GM18519 (cell line): ENCODE measurements at regions not wholly inside any gene's neighbourhood (a gene's known extent, or its start where the extent isn't known, plus 50 kb on each side); places are given as distances from the start of the nearest gene placed in this dataset.

Experiments used
- ATAC-seq: cut with Tn5 transposase; IDR thresholded peaks from one replicate; pipeline ENCODE4 v1.9.1; 2021; ENCODE audit warnings: mild to moderate bottlenecking, moderate library complexity; ENCODE audit not compliant: unreplicated experiment, low FRiP score

DNA sequence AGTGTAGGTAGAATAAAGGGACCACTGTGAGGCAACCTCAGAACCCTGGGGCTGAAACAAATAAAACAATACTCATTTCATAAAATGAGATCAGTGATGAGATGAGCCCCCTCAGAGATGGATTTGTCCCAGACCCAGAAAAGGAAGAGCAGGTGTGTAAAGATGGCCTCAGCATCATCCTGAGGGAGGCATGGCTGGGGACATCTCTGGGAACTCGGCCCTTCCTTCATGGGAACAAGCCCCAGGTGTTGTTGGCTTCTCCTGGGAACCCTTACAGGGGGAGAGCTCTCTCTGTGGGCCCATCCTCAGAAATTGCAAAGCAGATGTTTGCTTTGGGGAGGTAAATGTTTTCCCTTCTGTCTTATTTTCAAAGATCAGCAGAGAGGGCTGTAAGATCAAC lies 133.2 kb upstream of the USP24 start:
- no peak for ATAC-seq

DNA sequence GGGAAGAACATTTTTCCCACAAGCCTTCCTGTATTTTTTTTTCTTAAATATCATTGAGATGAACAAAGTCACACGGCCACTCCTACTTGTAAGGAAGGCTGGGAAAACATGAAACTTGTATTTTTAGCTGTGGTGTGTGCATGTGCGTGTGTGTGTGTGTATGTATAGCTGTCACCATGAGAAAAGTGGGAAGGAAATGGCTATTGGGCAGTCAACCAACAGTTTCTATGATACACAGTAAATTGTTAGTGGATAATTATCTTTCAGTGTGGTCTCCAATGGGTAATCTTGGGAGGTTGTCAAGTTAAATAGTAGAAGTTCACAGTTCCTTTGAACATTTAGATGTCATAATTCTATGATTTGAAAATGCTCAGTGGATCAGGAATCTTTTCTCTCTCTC lies 132.7 kb upstream of the USP24 start:
- ATAC-seq = no peak

DNA sequence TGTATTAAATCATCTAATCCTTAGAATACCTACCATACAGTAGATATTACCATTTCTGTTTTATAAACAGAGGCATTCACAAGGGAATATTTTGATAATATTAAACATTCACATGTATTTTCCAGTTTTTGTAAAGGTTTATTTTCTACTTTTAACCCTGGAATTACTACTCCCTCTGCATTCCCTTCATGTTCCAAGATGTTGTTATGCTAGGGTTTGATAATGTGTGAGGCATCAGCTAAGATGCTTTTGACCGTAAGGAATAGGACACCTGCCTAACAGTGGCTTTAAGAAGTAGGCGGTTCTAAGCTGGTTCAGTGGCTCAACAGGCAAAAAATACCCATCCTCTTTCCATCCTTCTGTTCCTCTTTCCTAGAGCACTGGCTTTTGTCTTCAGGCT lies 131.9 kb upstream of the USP24 start:
- ATAC-seq = no peak

DNA sequence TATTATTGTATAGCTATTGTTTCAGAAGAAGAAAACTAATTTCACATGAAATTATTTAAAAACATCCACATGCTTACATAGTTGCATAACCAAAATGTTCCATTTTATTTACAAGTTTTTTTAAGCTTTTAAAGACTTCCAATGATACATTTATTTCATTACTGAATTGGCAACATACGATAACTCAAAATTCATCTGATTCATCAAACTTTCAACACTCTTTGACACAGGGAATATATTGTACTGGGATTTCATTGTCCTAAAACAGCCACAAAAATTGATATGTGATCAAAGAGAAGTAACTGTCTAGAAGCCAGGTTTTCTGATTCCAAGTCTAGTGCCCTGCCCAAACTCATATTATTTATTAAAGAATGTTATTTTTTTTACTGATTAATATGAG lies 131.4 kb upstream of the USP24 start:
- no peak for ATAC-seq

DNA sequence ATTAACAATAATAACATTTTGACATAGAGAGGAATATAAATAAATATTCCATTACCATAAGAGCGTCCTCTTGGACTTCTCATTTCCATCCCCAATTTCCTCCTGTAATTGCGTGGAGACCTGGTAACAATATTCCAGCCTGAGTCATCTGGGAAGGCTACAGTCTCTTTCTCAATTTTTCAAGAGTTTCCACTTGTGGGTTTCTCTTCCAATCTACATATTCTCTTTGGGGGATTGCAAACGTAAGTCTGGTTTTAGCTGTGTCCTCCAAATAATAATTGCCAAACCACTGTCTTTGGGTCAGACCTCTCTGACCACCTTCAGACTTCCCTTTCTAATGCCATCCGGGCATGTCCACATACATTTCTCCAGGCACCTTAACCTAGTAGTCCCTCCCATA lies 124.5 kb upstream of the USP24 start:
- no peak for ATAC-seq

DNA sequence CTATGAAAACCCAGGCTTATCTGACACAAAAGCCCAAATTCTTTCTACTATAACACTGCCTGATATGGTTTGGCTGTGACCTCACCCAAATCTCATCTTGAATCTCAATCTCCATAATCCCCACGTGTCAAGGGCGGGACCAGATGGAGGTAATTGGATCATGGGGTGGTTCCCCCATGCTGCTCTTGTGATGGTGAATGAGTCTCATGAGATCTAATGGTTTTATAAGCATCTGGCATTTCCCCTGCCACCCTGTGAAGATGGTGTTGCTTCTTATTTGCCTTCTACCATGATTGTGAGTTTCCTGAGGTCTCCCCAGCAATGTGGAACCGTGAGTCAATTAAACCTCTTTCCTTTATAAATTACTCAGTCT lies 123.3 kb upstream of the USP24 start:
- ATAC-seq = no peak

DNA sequence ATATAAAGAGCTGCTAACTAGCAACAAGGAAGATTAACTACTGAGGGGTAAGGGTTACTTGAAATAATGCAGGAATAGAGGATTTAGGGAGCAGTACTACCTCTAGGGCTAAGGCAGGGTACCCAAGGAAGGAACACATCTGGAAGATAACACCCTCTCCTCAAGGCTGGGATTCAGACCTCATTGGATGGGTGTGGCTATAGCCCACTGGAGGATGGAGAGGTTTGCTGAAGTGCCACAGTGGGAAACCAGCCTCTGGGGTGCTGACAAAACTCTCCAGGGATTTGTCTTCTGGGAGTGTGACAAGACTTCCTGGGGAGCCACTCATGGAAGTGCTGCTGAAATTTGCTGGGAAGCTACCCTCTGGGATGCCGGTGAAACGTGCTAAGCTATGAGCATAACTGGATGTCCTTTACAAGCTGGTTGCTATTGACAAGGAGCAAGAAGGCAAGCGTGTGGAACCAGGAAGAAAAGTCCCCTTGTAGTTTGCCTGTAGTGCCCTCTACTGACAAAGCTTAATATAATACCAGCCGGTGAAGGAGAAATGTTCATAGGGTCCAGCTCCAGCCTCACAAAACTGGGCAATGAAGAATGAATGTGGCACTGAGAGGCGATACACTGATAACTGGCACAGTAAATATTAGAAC lies 122.8 kb upstream of the USP24 start:
- peak; percentile 73 for ATAC-seq

DNA sequence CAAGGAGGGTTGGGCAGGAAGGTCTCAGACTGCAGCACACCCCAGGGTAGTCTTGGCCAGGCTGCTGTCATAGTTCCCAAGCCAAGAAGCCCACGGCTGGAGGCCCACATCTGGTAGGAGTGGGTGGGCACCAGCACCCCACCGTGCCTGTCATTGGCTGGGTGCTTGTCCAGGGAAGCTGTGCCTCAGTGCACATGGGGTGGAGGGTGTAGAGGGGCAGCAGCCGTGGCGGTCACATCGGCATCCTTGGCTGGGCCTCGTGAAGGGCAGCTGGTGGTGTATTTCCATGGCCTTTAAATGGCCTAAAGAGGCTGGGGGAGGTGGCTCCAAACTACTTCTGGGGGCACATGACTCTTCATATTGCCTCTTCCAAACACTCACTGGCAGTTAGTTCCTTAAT lies 119.6 kb upstream of the USP24 start:
- no peak for ATAC-seq

DNA sequence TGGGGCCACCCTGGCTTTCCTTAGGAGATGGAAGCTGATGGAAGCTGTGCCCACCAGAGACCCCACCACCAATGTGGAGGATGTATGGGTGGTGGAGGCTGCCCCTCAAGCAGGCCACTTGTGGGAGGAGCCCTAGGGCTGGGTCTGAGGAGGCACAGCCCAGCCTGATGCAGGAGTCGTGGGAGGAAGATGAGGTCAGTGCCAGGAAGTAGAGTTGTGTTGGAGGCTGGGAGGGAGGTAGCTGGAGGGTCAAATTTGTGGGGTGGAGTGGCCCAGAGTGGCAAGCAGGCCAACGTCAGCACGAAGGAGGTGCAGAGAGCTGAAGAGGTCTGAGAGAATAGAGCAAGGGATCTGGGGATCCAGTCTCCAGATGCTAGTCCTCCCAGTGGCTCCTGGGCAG lies 119.0 kb upstream of the USP24 start:
- no peak for ATAC-seq

DNA sequence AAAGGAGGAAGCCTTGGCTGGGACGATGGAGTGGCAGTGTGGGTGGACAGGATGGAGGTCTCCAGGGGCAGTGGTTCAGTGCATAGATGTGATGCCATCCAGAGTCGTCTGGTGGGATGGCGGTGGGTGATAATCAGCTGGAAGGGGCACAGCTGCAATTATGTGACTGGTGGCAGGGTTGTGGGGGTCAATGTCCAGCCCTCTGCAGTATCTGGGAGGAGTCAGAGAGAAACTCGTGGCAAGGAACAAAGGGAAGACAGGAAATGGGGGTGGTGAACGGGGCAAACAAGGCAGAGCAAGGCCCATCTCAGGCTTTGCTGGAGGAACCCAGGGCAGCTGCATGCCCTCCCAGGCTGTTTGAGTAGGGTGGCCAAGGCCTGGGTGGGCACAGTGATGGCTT lies 118.3 kb upstream of the USP24 start:
- ATAC-seq = no peak

DNA sequence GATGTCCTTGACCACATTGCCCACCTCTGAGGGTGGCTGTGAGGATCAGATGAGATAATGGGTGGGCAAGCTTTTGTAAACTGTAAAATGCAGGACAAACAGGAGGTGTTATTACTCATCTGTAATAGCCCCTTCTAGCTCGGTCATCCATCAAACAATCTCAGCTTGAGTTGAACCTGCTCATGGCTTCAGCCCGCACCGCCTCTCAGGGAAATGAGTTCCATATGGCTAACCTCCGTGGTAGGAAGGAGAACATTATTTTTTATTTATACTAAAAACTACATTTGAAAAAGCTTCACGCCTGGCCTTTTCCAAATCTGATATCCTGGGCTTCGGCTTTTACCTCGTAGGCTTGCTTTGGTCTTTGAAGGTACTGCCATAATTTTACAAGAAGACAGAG lies 116.2 kb upstream of the USP24 start:
- no peak for ATAC-seq

DNA sequence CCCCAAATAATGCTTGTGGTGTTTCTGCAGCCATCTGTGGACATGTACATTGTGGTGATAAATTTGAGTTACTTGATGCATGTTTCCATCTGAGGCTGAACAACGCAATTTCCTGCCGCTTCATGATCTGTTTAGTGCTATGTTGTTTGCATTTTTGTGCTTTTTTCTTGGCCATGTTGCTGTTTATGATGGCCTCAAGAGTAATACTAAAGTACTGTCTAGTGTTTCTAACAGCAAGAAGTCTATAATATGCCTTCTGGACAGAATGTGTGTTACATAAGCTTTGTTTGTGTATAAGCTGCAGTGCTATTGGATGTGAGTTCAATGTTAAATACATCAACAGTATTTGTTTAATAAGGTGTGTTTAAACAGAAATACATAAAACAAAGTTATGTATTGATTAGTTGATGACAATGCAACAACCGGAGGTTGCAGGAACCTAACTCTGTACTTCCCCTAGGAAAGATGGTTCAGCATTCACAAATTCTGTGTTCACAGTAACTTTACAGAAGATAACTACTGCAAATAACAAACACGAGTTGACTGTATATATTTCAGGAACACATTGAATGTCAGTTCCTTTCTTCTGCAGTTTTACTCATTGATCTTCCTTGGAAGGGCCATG lies 114.8 kb upstream of the USP24 start:
- ATAC-seq = no peak

DNA sequence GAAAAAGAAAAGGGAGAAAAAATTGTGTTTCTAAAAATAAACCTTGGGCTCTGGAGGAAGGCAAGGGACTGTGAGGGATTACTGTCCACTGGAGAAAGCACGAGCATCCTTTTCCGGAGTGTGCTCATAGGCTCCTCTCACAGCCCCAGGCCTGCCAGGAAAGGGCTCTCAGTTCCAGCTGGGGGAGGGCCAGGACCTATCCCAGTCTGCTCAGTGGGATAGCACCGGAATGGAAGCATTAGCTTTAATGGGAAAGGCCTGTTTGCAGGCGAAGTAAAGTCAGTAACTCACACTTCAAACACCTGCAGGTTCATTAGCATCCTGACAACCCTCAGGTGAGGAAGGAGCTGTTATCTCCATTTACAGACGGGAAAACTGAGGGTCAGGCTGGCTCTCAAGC lies 113.9 kb upstream of the USP24 start:
- ATAC-seq = no peak

DNA sequence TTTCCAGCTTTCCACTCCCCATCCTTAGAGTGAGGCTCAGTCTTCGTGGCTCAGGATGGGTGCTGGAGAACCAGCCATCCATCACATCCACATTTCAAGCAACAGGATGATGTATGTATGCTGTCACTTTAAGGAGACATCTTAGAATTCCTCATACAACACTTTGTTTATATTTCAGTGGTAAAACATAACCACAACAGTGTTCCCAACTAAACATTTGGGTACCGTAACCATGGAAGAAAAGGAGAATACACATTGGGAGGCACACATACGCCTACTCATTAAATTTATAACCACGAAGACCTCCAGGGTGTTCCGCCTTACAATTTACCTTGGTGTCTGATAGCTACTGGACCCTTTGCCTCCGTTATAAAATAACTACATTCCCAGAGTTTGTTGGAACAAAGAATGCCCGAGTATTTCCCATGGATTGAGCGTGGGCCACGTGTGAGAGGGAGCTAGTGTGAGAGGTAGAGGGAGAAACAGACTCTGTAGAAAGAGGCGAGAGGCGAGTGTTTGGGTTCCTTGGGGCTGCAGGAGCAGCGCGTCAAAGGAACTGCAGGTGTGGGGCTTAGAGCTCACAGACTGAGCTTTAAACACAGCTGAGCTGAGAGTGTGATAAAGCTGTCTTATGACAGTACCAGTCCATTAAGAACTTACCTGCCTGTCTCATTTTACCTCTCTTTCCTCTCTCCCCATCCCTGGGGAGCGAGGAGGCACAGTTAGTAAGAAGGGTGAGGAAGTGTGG lies 111.5 kb upstream of the USP24 start:
- ATAC-seq = no peak

DNA sequence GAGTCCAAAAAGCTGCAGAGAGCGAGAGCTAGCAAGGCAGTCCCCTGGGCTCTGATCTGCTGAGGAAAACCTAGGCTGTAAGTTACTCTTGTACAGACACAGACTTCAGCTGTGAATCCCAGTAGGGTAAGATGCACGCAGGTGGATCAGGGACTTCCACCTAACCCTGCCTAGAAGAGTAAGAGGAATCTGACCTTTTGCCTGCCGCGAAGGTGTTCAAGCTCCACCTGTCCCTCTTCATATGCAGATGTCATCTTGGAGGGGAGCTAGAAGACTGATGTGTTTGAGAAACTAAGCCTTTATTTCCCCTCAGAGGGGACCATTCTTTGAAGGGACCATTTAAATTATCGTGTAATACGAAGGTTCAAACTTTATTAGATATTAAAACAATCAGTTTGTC lies 108.6 kb upstream of the USP24 start:
- ATAC-seq = no peak

DNA sequence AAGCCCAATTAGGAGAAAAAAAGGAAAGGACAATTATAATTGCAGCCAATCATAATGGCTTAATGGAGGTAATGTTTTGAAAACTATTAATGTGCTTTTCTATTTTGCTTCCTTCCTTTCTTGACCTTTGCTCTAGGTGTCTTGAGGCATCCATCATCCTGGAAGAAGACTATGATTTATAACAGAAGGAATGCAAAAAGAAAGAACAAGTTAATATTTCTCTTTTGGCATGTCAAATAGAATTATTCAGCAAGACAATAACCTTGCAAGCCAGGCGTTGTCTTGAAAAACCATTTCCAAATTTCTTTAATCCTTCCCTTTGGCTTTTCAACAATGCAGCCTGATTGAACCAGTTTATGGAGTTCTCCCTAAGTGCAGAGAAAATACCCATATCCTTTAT lies 107.7 kb upstream of the USP24 start:
- no peak for ATAC-seq

DNA sequence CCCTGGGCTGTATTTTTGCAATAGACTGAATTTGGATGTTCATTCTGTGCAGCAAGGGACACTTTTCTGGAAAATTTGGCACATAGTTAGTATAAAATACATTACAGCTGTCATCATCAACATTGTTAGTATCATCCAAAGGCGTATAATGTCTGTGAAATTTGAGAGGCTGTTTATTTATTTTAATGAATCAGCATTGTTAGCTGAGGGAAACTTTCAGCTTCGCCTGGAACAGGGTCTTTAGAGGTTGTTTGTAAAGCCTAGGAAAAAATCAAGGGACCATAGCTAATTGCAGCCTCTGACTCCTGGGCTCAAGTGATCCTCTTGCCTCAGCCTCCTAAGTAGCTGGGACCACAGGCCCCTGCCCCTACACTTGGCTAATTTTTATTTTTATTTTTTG lies 106.8 kb upstream of the USP24 start:
- no peak for ATAC-seq

DNA sequence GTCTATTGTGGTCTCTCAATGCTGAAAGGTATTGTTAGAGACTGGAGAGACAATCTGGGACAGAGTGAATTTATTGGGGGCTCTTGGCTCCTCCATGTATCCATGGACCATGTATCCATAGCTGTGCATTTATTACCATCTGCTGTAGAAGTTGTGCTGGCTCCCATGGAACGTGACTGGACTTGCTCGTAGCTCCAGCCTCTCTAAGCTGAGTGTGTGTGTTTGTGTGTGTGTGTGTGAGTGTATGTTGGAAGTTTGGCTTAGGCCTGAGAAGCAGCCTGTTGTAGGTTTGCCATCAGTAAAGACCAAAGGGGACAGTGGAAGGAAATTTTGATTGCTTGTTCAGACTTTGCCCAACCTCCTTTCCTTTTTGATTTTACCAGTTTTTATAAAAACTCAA lies 105.7 kb upstream of the USP24 start:
- no peak for ATAC-seq

DNA sequence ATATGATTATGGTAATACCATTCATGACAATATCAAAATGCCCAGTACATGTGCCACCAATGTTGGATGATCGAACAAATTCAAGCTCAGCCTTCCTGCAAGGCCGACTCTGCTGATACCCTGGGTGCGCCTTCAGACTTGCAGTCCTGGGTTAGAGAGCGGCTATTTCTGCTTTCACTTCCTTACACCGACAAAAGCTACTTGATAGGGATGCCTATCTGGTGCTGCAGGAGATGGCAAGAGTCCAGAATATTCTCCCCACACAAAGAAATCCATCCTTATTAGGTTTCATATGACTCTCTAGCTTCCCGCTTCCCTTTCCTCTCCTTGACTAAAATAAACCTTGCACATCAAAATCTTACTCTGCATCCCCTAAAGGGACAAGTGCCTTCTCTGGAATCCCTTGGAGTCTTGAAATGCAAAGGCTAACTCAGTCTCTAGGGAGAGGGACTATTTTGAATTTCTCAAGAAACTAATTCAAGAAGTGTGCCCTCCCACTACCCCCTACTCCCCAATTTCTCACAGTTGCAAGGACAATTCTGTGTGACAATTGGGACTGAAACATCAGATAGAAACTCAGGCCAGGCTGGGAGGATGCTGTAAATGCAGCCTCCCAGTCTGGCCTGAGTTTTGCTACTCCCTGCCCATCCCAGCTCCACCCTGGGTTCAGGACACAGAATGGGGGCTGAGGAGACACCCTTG lies 103.1 kb upstream of the USP24 start:
- ATAC-seq = no peak

DNA sequence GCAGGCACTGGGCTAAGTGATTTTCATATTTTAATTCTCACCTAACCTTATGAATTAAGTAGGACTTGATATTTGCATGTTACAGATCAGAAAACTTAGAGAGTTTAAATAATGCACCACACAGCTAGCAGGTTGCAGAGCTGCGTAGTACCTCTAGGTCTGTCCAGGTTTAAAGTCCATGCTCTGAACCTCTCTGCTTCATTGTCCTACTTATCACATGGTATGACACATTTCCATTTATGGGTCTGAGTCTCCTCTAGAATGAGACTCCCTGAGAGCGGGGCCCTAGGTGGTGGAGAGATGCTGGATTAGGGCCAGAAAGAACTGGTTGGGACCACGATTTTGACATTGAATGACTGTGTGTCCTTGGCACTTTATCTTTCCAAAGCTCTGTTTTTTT lies 102.5 kb upstream of the USP24 start:
- no peak for ATAC-seq

DNA sequence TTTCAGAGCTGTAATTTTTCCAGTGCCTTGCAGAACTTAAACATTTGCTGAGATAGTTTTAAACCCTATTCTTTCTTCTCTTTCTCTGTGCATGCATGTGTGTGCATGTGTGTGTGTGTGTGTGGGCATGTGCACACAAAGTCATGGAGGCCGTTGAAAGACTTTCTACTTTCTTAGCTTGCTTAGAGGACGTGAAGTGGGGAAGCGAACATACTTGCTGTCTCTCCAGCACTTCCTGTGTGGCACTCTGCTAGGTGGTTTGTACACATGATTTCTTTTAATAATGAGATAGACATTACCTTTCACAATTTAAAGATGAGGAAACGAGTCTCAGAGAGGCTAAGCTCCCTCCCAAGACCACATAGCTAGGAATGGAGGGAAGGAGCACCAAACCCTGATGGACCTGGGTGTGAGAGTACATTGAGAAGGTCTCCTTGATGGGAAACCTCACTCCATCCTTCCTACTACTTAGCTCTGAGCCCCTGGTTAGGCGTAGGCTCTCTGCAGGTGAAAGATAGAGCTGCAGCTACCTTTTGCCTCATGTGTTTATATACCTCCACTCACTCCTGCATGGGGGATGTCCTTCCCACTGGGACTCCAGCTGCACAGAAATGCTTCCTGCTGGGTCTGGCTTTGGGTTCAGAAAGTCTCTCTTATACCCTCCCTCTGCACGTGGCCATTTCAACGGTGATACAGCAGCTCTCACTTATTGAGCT lies 101.9 kb upstream of the USP24 start:
- ATAC-seq = no peak
